ENCODE measurements at regions not wholly inside any gene's neighbourhood (a gene's known extent, or its start where the extent isn't known, plus 50 kb on each side); places are given as distances from the start of the nearest gene placed in this dataset.
"Not testable (repeated sequence)": the region's sequence is repeated elsewhere in the genome, so short reads cannot be mapped to it uniquely, and the experiment has no call there.

DNA sequence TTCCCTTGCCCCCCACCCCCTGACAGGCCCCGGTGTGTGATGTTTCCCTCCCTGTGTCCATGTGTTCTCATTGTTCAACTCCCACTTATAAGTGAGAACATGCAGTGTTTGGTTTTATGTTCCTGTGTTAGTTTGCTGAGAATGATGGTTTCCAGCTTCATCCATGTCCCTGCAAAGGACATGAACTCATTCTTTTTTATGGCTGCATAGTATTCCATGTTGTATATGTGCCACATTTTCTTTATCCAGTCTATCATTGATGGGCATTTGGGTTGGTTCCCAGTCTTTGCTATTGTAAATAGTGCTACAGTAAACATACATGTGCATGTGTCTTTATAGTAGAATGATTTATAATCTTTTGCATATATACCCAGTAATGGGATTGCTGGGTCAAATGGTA is 287.4 kb downstream of the UTRN start:
- not testable (repeated sequence) for TF ChIP-seq EZH2 (IDR thresholded peaks at IDR 0.05; ENCODE audit: low read depth, unreplicated experiment); POLR2AphosphoS5 (IDR thresholded peaks at IDR 0.05; ENCODE audit: low read depth); JUNB (IDR thresholded peaks at IDR 0.05; ENCODE audit: unreplicated experiment); EZH2phosphoT487 (IDR thresholded peaks at IDR 0.05; ENCODE audit: unreplicated experiment); ZNF331 (CRISPR knock-in tag; IDR thresholded peaks at IDR 0.05; ENCODE audit: low read depth)
- TF ChIP-seq, protein P1, sequence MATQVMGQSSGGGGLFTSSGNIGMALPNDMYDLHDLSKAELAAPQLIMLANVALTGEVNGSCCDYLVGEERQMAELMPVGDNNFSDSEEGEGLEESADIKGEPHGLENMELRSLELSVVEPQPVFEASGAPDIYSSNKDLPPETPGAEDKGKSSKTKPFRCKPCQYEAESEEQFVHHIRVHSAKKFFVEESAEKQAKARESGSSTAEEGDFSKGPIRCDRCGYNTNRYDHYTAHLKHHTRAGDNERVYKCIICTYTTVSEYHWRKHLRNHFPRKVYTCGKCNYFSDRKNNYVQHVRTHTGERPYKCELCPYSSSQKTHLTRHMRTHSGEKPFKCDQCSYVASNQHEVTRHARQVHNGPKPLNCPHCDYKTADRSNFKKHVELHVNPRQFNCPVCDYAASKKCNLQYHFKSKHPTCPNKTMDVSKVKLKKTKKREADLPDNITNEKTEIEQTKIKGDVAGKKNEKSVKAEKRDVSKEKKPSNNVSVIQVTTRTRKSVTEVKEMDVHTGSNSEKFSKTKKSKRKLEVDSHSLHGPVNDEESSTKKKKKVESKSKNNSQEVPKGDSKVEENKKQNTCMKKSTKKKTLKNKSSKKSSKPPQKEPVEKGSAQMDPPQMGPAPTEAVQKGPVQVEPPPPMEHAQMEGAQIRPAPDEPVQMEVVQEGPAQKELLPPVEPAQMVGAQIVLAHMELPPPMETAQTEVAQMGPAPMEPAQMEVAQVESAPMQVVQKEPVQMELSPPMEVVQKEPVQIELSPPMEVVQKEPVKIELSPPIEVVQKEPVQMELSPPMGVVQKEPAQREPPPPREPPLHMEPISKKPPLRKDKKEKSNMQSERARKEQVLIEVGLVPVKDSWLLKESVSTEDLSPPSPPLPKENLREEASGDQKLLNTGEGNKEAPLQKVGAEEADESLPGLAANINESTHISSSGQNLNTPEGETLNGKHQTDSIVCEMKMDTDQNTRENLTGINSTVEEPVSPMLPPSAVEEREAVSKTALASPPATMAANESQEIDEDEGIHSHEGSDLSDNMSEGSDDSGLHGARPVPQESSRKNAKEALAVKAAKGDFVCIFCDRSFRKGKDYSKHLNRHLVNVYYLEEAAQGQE (IDR thresholded peaks at IDR 0.05; ENCODE audit: unreplicated experiment) = not testable (repeated sequence)
- TF ChIP-seq, protein P2, sequence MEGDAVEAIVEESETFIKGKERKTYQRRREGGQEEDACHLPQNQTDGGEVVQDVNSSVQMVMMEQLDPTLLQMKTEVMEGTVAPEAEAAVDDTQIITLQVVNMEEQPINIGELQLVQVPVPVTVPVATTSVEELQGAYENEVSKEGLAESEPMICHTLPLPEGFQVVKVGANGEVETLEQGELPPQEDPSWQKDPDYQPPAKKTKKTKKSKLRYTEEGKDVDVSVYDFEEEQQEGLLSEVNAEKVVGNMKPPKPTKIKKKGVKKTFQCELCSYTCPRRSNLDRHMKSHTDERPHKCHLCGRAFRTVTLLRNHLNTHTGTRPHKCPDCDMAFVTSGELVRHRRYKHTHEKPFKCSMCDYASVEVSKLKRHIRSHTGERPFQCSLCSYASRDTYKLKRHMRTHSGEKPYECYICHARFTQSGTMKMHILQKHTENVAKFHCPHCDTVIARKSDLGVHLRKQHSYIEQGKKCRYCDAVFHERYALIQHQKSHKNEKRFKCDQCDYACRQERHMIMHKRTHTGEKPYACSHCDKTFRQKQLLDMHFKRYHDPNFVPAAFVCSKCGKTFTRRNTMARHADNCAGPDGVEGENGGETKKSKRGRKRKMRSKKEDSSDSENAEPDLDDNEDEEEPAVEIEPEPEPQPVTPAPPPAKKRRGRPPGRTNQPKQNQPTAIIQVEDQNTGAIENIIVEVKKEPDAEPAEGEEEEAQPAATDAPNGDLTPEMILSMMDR (conservative IDR thresholded peaks at IDR 0.05; ENCODE audit: low read depth in 2 of 2) = not testable (repeated sequence)
- TF ChIP-seq, protein P3, sequence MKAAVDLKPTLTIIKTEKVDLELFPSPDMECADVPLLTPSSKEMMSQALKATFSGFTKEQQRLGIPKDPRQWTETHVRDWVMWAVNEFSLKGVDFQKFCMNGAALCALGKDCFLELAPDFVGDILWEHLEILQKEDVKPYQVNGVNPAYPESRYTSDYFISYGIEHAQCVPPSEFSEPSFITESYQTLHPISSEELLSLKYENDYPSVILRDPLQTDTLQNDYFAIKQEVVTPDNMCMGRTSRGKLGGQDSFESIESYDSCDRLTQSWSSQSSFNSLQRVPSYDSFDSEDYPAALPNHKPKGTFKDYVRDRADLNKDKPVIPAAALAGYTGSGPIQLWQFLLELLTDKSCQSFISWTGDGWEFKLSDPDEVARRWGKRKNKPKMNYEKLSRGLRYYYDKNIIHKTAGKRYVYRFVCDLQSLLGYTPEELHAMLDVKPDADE (IDR thresholded peaks at IDR 0.05) = not testable (repeated sequence)

All from GM23338 (cell line).